ENCODE measurements at regions not wholly inside any gene's neighbourhood (a gene's known extent, or its start where the extent isn't known, plus 50 kb on each side); places are given as distances from the start of the nearest gene placed in this dataset.

- no peak overlapping the region for H3K27ac ChIP-seq
- no peak for TF ChIP-seq CTCF (conservative IDR thresholded peaks at IDR 0.05)
Measured at GRCh38 chr2:82524826-82525225, 1934.3 kb downstream of the SUCLG1 start.

- no peak overlapping the region for H3K27ac ChIP-seq
- no peak for TF ChIP-seq CTCF (conservative IDR thresholded peaks at IDR 0.05)
Measured at GRCh38 chr2:82511894-82512293, 1947.2 kb downstream of the SUCLG1 start.

- H3K27ac ChIP-seq, result no peak overlapping the region
- TF ChIP-seq CTCF (conservative IDR thresholded peaks at IDR 0.05), result no peak
Measured at GRCh38 chr2:82508702-82509101, 1950.4 kb downstream of the SUCLG1 start.

GRCh38 chr2:82507657-82508056, 1951.4 kb downstream of the SUCLG1 start:
- peak overlapping the region; percentile 6; the same call in 1 of the 2 replicates for H3K27ac ChIP-seq
- TF ChIP-seq CTCF (conservative IDR thresholded peaks at IDR 0.05), result no peak

GRCh38 chr2:82501217-82501616, 1957.9 kb downstream of the SUCLG1 start:
- no peak overlapping the region for H3K27ac ChIP-seq
- TF ChIP-seq CTCF (conservative IDR thresholded peaks at IDR 0.05), result no peak

- H3K27ac ChIP-seq, result peak overlapping the region; percentile 37
- no peak for TF ChIP-seq CTCF (conservative IDR thresholded peaks at IDR 0.05)
Measured at GRCh38 chr2:82498777-82499443, 1960.2 kb downstream of the SUCLG1 start.

GRCh38 chr2:82494739-82495138, 1964.3 kb downstream of the SUCLG1 start:
- no peak for TF ChIP-seq CTCF (conservative IDR thresholded peaks at IDR 0.05)
- no peak overlapping the region for H3K27ac ChIP-seq

All from VCaP (cell line).